Stomach (tissue), 4 donors: ENCODE measurements at regions not wholly inside any gene's neighbourhood (a gene's known extent, or its start where the extent isn't known, plus 50 kb on each side); places are given as distances from the start of the nearest gene placed in this dataset.

Experiments
- POLR2A ChIP-seq, 4 donors: fragments of 450-650 bp; IDR thresholded peaks; one replicate each; pipeline ENCODE4 v1.6.1; 2016; ENCODE audit warnings: antibody characterized with exemption in 4 of 4, control low read depth in 2 of 4, mild to moderate bottlenecking in 1 of 4, moderate library complexity in 1 of 4
- POLR2AphosphoS5 ChIP-seq, 3 donors: sonication (generic); formaldehyde crosslinking; IDR thresholded peaks; one replicate each; pipeline ENCODE4 v1.6.1; 2016; ENCODE audit warnings: antibody characterized with exemption in 3 of 3
- TF ChIP-seq, protein P1 (sequence below), 7 experiments: fragments of 450-650 bp in 4 of 7; fragments of 200-600 bp in 3 of 7; sonication (generic) in 3 of 7; IDR thresholded peaks; one replicate each; pipeline ENCODE4 v1.5.1; 2016 to 2019; ENCODE audit warnings: antibody characterized with exemption in 7 of 7, control low read depth in 2 of 7, mild to moderate bottlenecking in 1 of 7

- TF ChIP-seq, protein P1, sequence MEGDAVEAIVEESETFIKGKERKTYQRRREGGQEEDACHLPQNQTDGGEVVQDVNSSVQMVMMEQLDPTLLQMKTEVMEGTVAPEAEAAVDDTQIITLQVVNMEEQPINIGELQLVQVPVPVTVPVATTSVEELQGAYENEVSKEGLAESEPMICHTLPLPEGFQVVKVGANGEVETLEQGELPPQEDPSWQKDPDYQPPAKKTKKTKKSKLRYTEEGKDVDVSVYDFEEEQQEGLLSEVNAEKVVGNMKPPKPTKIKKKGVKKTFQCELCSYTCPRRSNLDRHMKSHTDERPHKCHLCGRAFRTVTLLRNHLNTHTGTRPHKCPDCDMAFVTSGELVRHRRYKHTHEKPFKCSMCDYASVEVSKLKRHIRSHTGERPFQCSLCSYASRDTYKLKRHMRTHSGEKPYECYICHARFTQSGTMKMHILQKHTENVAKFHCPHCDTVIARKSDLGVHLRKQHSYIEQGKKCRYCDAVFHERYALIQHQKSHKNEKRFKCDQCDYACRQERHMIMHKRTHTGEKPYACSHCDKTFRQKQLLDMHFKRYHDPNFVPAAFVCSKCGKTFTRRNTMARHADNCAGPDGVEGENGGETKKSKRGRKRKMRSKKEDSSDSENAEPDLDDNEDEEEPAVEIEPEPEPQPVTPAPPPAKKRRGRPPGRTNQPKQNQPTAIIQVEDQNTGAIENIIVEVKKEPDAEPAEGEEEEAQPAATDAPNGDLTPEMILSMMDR (IDR thresholded peaks at IDR 0.05), result no peak
- no peak for TF ChIP-seq POLR2A (IDR thresholded peaks at IDR 0.05)
- TF ChIP-seq POLR2AphosphoS5 (IDR thresholded peaks at IDR 0.05), result no peak
These were observed 62.4 kb downstream of the ARL6IP4 start for GRCh38 chr12:123042833-123043232.
